C1 segment of cervical spinal cord (tissue), 14 donors: ENCODE measurements at regions not wholly inside any gene's neighbourhood (a gene's known extent, or its start where the extent isn't known, plus 50 kb on each side); places are given as distances from the start of the nearest gene placed in this dataset.
"Not testable (repeated sequence)": the region's sequence is repeated elsewhere in the genome, so short reads cannot be mapped to it uniquely, and the experiment has no call there.

Experiments used
- DNase-seq, 14 donors: peaks; one replicate each; lab custom pipeline; 2025; lab: John Stamatoyannopoulos, UW

- DNase-seq, result no peak
Observed at GRCh38 chr6:27183060-27183832, 64.3 kb upstream of the PRSS16 start.

GRCh38 chr6:27187231-27188060 lies 60.1 kb upstream of the PRSS16 start:
- no peak for DNase-seq

- DNase-seq, result peak in 9 of 14 donors; percentile 23 to 53 (median 49)
Observed at GRCh38 chr6:27188061-27188884, 59.2 kb upstream of the PRSS16 start.

- DNase-seq, result peak in 9 of 14 donors; percentile 9 to 63 (median 49)
Observed at GRCh38 chr6:27188885-27189418, 58.5 kb upstream of the PRSS16 start.

- DNase-seq, result no peak
Observed at GRCh38 chr6:27190126-27190525, 57.4 kb upstream of the PRSS16 start.

GRCh38 chr6:27194453-27194852 lies 53.0 kb upstream of the PRSS16 start:
- not testable (repeated sequence) for DNase-seq

GRCh38 chr6:27195547-27195946 lies 52.0 kb upstream of the PRSS16 start:
- DNase-seq, result not testable (repeated sequence)
